ENCODE measurements at regions not wholly inside any gene's neighbourhood (a gene's known extent, or its start where the extent isn't known, plus 50 kb on each side); places are given as distances from the start of the nearest gene placed in this dataset.

- no peak for TF ChIP-seq CTCF (IDR thresholded peaks at IDR 0.05)
- ATAC-seq (ENCODE audit: low FRiP score), result no peak
- DNase-seq (ENCODE audit: low spot score), result no peak
These were observed 560.7 kb downstream of the ZNF608 start for GRCh38 chr5:124185716-124186115.

DNA sequence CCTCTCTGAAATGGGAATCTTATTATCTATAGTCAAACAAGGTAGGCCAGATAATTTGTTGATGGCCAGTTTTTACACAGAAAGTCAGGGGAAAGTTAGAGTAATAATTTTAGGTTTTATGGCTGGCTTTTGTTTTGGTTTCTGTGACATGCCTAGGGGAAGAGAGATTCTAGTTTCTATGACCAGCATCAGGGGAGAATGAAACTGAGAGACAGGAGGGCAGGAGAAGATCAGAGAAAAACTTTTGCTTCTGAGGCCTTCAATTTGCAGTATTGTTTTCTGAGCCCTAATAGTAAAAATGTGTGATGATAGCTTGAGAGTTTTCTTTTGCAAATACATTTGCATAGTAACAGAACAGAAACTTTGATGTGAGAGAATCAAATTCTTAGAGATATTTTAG is 564.3 kb downstream of the ZNF608 start:
- no peak for DNase-seq (ENCODE audit: low spot score)
- ATAC-seq (ENCODE audit: low FRiP score), result no peak
- TF ChIP-seq CTCF (IDR thresholded peaks at IDR 0.05), result no peak

GRCh38 chr5:124180875-124181461 is 565.5 kb downstream of the ZNF608 start:
- TF ChIP-seq CTCF (IDR thresholded peaks at IDR 0.05), result no peak
- ATAC-seq (ENCODE audit: low FRiP score) (no peak), DNase-seq (ENCODE audit: low spot score) (no peak)

DNA sequence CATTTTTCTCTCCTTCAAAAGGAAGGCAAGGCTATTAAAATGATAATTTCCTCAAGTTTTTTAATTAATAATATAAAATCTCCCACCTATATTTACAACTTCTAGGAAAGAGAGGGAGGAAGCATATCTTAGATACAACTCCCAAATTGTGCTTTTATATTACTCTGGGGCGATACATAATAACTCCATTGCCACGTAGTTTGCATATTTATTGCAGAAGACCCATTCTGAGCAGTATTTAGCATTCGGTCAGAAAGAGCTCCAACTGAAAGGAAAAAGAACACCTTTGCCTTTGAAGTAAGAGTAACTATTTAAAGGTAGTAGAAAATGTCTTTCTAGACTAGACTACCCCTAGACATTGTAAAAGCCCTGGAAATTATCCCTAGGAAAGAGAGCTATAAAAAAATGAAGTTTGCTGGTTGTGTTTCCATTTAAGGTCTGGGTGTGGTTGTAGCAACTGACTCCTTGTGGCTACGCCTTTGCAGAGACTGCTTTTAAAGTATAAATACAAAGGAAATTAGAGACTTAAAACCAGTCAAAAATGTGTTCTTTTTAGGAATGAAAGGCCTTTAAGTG is 566.1 kb downstream of the ZNF608 start:
- ATAC-seq (ENCODE audit: low FRiP score) (no peak), DNase-seq (ENCODE audit: low spot score) (no peak)
- no peak for TF ChIP-seq CTCF (IDR thresholded peaks at IDR 0.05)

- ATAC-seq (ENCODE audit: low FRiP score) (no peak), DNase-seq (ENCODE audit: low spot score) (no peak)
- no peak for TF ChIP-seq CTCF (IDR thresholded peaks at IDR 0.05)
These were observed 566.6 kb downstream of the ZNF608 start for GRCh38 chr5:124179819-124180218.

DNA sequence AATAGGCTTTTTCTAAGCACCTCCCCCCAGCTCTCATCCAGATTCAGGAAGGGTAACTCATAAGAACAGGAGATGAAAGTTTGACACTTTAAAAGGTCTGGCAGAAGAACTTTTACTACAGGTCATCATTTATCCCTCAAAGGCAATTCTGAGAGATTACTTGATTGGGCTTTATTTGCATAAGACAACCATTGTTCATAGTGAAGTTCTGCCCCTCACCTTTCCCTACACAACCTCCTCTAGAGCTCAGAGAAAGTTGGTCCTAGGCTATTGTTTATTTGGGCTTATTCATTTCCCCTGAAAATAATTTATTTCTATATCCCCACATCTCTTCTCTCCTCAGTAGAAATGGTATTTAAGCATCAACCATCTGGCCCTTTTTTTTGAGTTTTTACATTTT is 568.4 kb downstream of the ZNF608 start:
- DNase-seq (ENCODE audit: low spot score), result no peak
- no peak for ATAC-seq (ENCODE audit: low FRiP score)

More for the DNA sequence above, 568.4 kb downstream of the ZNF608 start:
- no peak for TF ChIP-seq CTCF (IDR thresholded peaks at IDR 0.05)

Measured in omental fat pad (tissue), 3 donors.